ENCODE measurements at regions not wholly inside any gene's neighbourhood (a gene's known extent, or its start where the extent isn't known, plus 50 kb on each side); places are given as distances from the start of the nearest gene placed in this dataset.
"Not testable (repeated sequence)": the region's sequence is repeated elsewhere in the genome, so short reads cannot be mapped to it uniquely, and the experiment has no call there.

GRCh38 chr7:19339512-19339911, 194.3 kb upstream of the FERD3L start:
- no peak for DNase-seq
- H3K27ac Mint-ChIP-seq, result no peak overlapping the region

GRCh38 chr7:19338512-19338911, 193.3 kb upstream of the FERD3L start:
- H3K4me3 Mint-ChIP-seq, H3K36me3 Mint-ChIP-seq, H3K4me1 Mint-ChIP-seq, DNase-seq, H3K27ac Mint-ChIP-seq, H3K9me3 Mint-ChIP-seq, H3K27me3 Mint-ChIP-seq: not testable (repeated sequence)

More at GRCh38 chr7:19339512-19339911, 194.3 kb upstream of the FERD3L start:
- Mint-ChIP-seq H3K4me1 (no peaks in the 10 kb centered on the region), H3K9me3 (no peaks in the 10 kb centered on the region), H3K36me3 (no peaks in the 10 kb centered on the region), H3K4me3 (no peak overlapping the region), H3K27me3 (no peaks in the 10 kb centered on the region)

GRCh38 chr7:19336836-19337383, 191.7 kb upstream of the FERD3L start:
- Mint-ChIP-seq H3K27ac (no peak overlapping the region), H3K9me3 (no peaks in the 10 kb centered on the region), H3K36me3 (no peaks in the 10 kb centered on the region), H3K4me3 (no peak overlapping the region), H3K4me1 (no peaks in the 10 kb centered on the region), H3K27me3 (no peaks in the 10 kb centered on the region)
- DNase-seq, result no peak

- no peaks in the 10 kb centered on the region for H3K36me3 Mint-ChIP-seq
- H3K27ac Mint-ChIP-seq, result no peak overlapping the region
- H3K4me3 Mint-ChIP-seq, result no peak overlapping the region
- H3K27me3 Mint-ChIP-seq, result no peaks in the 10 kb centered on the region
- no peaks in the 10 kb centered on the region for H3K9me3 Mint-ChIP-seq
- no peak for DNase-seq
- H3K4me1 Mint-ChIP-seq, result no peaks in the 10 kb centered on the region
Observed at GRCh38 chr7:19333706-19334105, 188.5 kb upstream of the FERD3L start.

- no peaks in the 10 kb centered on the region for H3K27me3 Mint-ChIP-seq
- no peak overlapping the region for H3K4me3 Mint-ChIP-seq
- H3K36me3 Mint-ChIP-seq, result no peaks in the 10 kb centered on the region
- no peak overlapping the region for H3K27ac Mint-ChIP-seq
- H3K4me1 Mint-ChIP-seq, result no peaks in the 10 kb centered on the region
- H3K9me3 Mint-ChIP-seq, result no peaks in the 10 kb centered on the region
- no peak for DNase-seq
Observed at GRCh38 chr7:19327018-19327417, 181.8 kb upstream of the FERD3L start.

- no peak for DNase-seq
- no peaks in the 10 kb centered on the region for H3K4me1 Mint-ChIP-seq
- no peaks in the 10 kb centered on the region for H3K27me3 Mint-ChIP-seq
- H3K36me3 Mint-ChIP-seq, result no peaks in the 10 kb centered on the region
- H3K4me3 Mint-ChIP-seq, result no peak overlapping the region
- no peaks in the 10 kb centered on the region for H3K9me3 Mint-ChIP-seq
- no peak overlapping the region for H3K27ac Mint-ChIP-seq
Observed at GRCh38 chr7:19322002-19322401, 176.8 kb upstream of the FERD3L start.

- Mint-ChIP-seq H3K27me3 (no peaks in the 10 kb centered on the region), H3K4me3 (no peak overlapping the region), H3K9me3 (peaks cover 2% of the 10 kb centered on the region), H3K36me3 (no peaks in the 10 kb centered on the region), H3K4me1 (no peaks in the 10 kb centered on the region), H3K27ac (no peak overlapping the region)
- no peak for DNase-seq
Observed at GRCh38 chr7:19318287-19318686, 173.1 kb upstream of the FERD3L start.

- H3K36me3 Mint-ChIP-seq, result no peaks in the 10 kb centered on the region
- no peak for DNase-seq
- H3K9me3 Mint-ChIP-seq, result peaks cover 2% of the 10 kb centered on the region
- H3K27ac Mint-ChIP-seq, result no peak overlapping the region
- H3K4me1 Mint-ChIP-seq, result no peaks in the 10 kb centered on the region
- no peak overlapping the region for H3K4me3 Mint-ChIP-seq
- no peaks in the 10 kb centered on the region for H3K27me3 Mint-ChIP-seq
Observed at GRCh38 chr7:19317461-19317860, 172.2 kb upstream of the FERD3L start.

- Mint-ChIP-seq H3K27me3 (no peaks in the 10 kb centered on the region), H3K36me3 (no peaks in the 10 kb centered on the region), H3K4me3 (no peak overlapping the region), H3K9me3 (peaks cover 2% of the 10 kb centered on the region), H3K4me1 (no peaks in the 10 kb centered on the region), H3K27ac (no peak overlapping the region)
- DNase-seq, result no peak
Observed at GRCh38 chr7:19312416-19312815, 167.2 kb upstream of the FERD3L start.

GRCh38 chr7:19307554-19307953, 162.3 kb upstream of the FERD3L start:
- H3K27me3 Mint-ChIP-seq, result no peaks in the 10 kb centered on the region
- no peaks in the 10 kb centered on the region for H3K36me3 Mint-ChIP-seq
- no peaks in the 10 kb centered on the region for H3K4me1 Mint-ChIP-seq
- no peak overlapping the region for H3K4me3 Mint-ChIP-seq
- DNase-seq, result no peak
- H3K9me3 Mint-ChIP-seq, result no peaks in the 10 kb centered on the region
- no peak overlapping the region for H3K27ac Mint-ChIP-seq

GRCh38 chr7:19305698-19306097, 160.5 kb upstream of the FERD3L start:
- no peaks in the 10 kb centered on the region for H3K27me3 Mint-ChIP-seq
- H3K9me3 Mint-ChIP-seq, result no peaks in the 10 kb centered on the region
- DNase-seq, result no peak
- H3K36me3 Mint-ChIP-seq, result no peaks in the 10 kb centered on the region
- no peak overlapping the region for H3K27ac Mint-ChIP-seq
- no peaks in the 10 kb centered on the region for H3K4me1 Mint-ChIP-seq
- H3K4me3 Mint-ChIP-seq, result no peak overlapping the region

GRCh38 chr7:19304086-19304485, 158.9 kb upstream of the FERD3L start:
- DNase-seq, result no peak
- no peaks in the 10 kb centered on the region for H3K27me3 Mint-ChIP-seq
- no peak overlapping the region for H3K4me3 Mint-ChIP-seq
- no peaks in the 10 kb centered on the region for H3K4me1 Mint-ChIP-seq
- H3K27ac Mint-ChIP-seq, result no peak overlapping the region
- no peaks in the 10 kb centered on the region for H3K9me3 Mint-ChIP-seq
- no peaks in the 10 kb centered on the region for H3K36me3 Mint-ChIP-seq

- Mint-ChIP-seq H3K9me3 (no peaks in the 10 kb centered on the region), H3K4me3 (no peak overlapping the region), H3K27ac (no peak overlapping the region), H3K36me3 (no peaks in the 10 kb centered on the region), H3K4me1 (no peaks in the 10 kb centered on the region), H3K27me3 (no peaks in the 10 kb centered on the region)
- DNase-seq, result no peak
Observed at GRCh38 chr7:19302731-19303130, 157.5 kb upstream of the FERD3L start.

- H3K27me3 Mint-ChIP-seq, result no peaks in the 10 kb centered on the region
- H3K27ac Mint-ChIP-seq, result no peak overlapping the region
- H3K4me1 Mint-ChIP-seq, result no peaks in the 10 kb centered on the region
- H3K4me3 Mint-ChIP-seq, result no peak overlapping the region
- H3K36me3 Mint-ChIP-seq, result no peaks in the 10 kb centered on the region
- H3K9me3 Mint-ChIP-seq, result no peaks in the 10 kb centered on the region
- DNase-seq, result no peak
Observed at GRCh38 chr7:19296617-19297016, 151.4 kb upstream of the FERD3L start.

- no peaks in the 10 kb centered on the region for H3K36me3 Mint-ChIP-seq
- H3K4me3 Mint-ChIP-seq, result no peak overlapping the region
- no peak for DNase-seq
- H3K4me1 Mint-ChIP-seq, result no peaks in the 10 kb centered on the region
- no peak overlapping the region for H3K27ac Mint-ChIP-seq
- no peaks in the 10 kb centered on the region for H3K9me3 Mint-ChIP-seq
- H3K27me3 Mint-ChIP-seq, result no peaks in the 10 kb centered on the region
Observed at GRCh38 chr7:19295376-19295775, 150.2 kb upstream of the FERD3L start.

GRCh38 chr7:19294619-19295018, 149.4 kb upstream of the FERD3L start:
- no peaks in the 10 kb centered on the region for H3K4me1 Mint-ChIP-seq
- H3K27me3 Mint-ChIP-seq, result no peaks in the 10 kb centered on the region
- DNase-seq, result no peak
- H3K36me3 Mint-ChIP-seq, result no peaks in the 10 kb centered on the region
- H3K4me3 Mint-ChIP-seq, result no peak overlapping the region
- no peak overlapping the region for H3K27ac Mint-ChIP-seq
- no peaks in the 10 kb centered on the region for H3K9me3 Mint-ChIP-seq

- Mint-ChIP-seq H3K27ac (no peak overlapping the region), H3K27me3 (no peaks in the 10 kb centered on the region), H3K9me3 (no peaks in the 10 kb centered on the region), H3K4me3 (no peak overlapping the region), H3K4me1 (no peaks in the 10 kb centered on the region), H3K36me3 (no peaks in the 10 kb centered on the region)
- DNase-seq, result no peak
Observed at GRCh38 chr7:19293431-19293830, 148.2 kb upstream of the FERD3L start.
